GM12878 (cell line): ENCODE measurements at regions not wholly inside any gene's neighbourhood (a gene's known extent, or its start where the extent isn't known, plus 50 kb on each side); places are given as distances from the start of the nearest gene placed in this dataset.

Experiments used
- ATAC-seq: fragments of 200-7000 bp; cut with Tn5 transposase; 3 replicates; pipeline ENCODE4 v1.9.1; 2020; ENCODE audit warnings: mild to moderate bottlenecking, moderate library complexity
- BruUV-seq: library from RNA; stranded (reverse); fragments of 400-500 nt; replicated peaks from 2 replicates; lab custom pipeline; 2021; lab: Mats Ljungman, UMichigan
- CTCF ChIA-PET: fragments of 300-600 bp; sonication (Branson Sonifier 250); formaldehyde crosslinking; extraction: SDS; loops from one replicate; lab custom pipeline; 2021; ENCODE audit warnings: inconsistent platforms; lab: Yijun Ruan, JAX
- POLR2A ChIA-PET: fragments of 350-600 bp; formaldehyde crosslinking; extraction: SDS; loops from one replicate; lab custom pipeline; 2021; ENCODE audit warnings: inconsistent platforms; lab: Charles Lee
- RAD21 ChIA-PET: fragments of 300-600 bp; sonication (Branson Sonifier 250); formaldehyde crosslinking; loops from one replicate; lab custom pipeline; 2023; ENCODE audit warnings: antibody characterized with exemption; ENCODE audit not compliant: unreplicated experiment; lab: Charles Lee
- SMC1A ChIA-PET: fragments of 300-600 bp; sonication (Branson Sonifier 250); formaldehyde crosslinking; loops from one replicate; lab custom pipeline; 2023; ENCODE audit not compliant: unreplicated experiment, uncharacterized antibody; lab: Charles Lee
- DNase-seq: peaks from one replicate; pipeline ENCODE4 v3.0.0-alpha.2; 2011; ENCODE audit warnings: low read depth, low spot score
- FAIRE-seq: peaks from 3 replicates; lab custom pipeline; 2011; peaks lifted over from hg19 to GRCh38; lab: Jason Lieb, UNC
- H2AFZ ChIP-seq: 2 replicates; pipeline ENCODE4 v1.6.0; 2011; ENCODE audit warnings: low read depth, low read length, control low read depth; ENCODE audit not compliant: control insufficient read depth
- H3K27ac ChIP-seq: 2 replicates; pipeline ENCODE4 v1.5.1; 2011; ENCODE audit warnings: control low read depth; ENCODE audit not compliant: control insufficient read depth, insufficient read depth
- H3K27me3 ChIP-seq, 2 experiments: replicated peaks in 1 of 2; 2 replicates each; pipeline versions ENCODE4 v1.6.0 to v1.6.1; 2011; ENCODE audit warnings: low read length in 1 of 2; ENCODE audit not compliant: control insufficient read depth in 2 of 2, insufficient read depth in 2 of 2
- H3K36me3 ChIP-seq, 2 experiments: 2 replicates each; pipeline ENCODE4 v1.5.1; 2011; ENCODE audit warnings: low read length in 1 of 2; ENCODE audit not compliant: control insufficient read depth in 2 of 2, insufficient read depth in 2 of 2
- H3K4me1 ChIP-seq: 2 replicates; pipeline ENCODE4 v1.6.1; 2011; ENCODE audit warnings: mild to moderate bottlenecking, low read length, moderate library complexity, mixed read lengths; ENCODE audit not compliant: control insufficient read depth, insufficient read depth
- H3K4me2 ChIP-seq: 2 replicates; pipeline ENCODE4 v1.6.0; 2011; ENCODE audit warnings: control low read depth; ENCODE audit not compliant: control insufficient read depth, insufficient read depth
- H3K4me3 ChIP-seq: fragments of 200-600 bp; sonication (generic); 2 replicates; pipeline ENCODE4 v1.5.1; 2016
- H3K79me2 ChIP-seq: 2 replicates; pipeline ENCODE4 v1.6.0; 2011; ENCODE audit warnings: low read length; ENCODE audit not compliant: control insufficient read depth, insufficient read depth
- H3K9ac ChIP-seq: 2 replicates; pipeline ENCODE4 v1.8.0; 2011; ENCODE audit warnings: low read length, control low read depth, mixed read lengths; ENCODE audit not compliant: control insufficient read depth, insufficient read depth
- H3K9me3 ChIP-seq: replicated peaks from 3 replicates; pipeline ENCODE4 v1.5.1; 2011; ENCODE audit warnings: mild to moderate bottlenecking, low read length; ENCODE audit not compliant: control insufficient read depth, insufficient read depth
- H4K20me1 ChIP-seq: 2 replicates; pipeline ENCODE4 v1.6.0; 2011; ENCODE audit not compliant: control insufficient read depth, insufficient read depth
- HDGF ChIP-seq: fragments of 450-650 bp; IDR thresholded peaks from 2 replicates; pipeline ENCODE4 v1.6.1; 2016; ENCODE audit warnings: antibody characterized with exemption
- IRF3 ChIP-seq: fragments of 450-650 bp; IDR thresholded peaks from 2 replicates; pipeline ENCODE4 v1.6.1; 2014; ENCODE audit warnings: mild to moderate bottlenecking
- NKRF ChIP-seq: fragments of 450-650 bp; conservative IDR thresholded peaks from 2 replicates; pipeline ENCODE4 v1.6.1; 2017; ENCODE audit warnings: mild to moderate bottlenecking, moderate library complexity
- ZBTB4 ChIP-seq: fragments of 450-650 bp; formaldehyde crosslinking; IDR thresholded peaks from 2 replicates; pipeline ENCODE4 v1.4.0; 2022; ENCODE audit warnings: mild to moderate bottlenecking, moderate library complexity
- ZNF24 ChIP-seq: fragments of 450-650 bp; IDR thresholded peaks from 2 replicates; pipeline ENCODE4 v1.6.1; 2017; ENCODE audit warnings: antibody characterized with exemption, mild to moderate bottlenecking
- WGBS: methylation state at CpG from one replicate; pipeline ENCODE4 v1.1.6; 2016; ENCODE audit warnings: low lambda C conversion rate; ENCODE audit not compliant: insufficient replicate concordance, insufficient coverage; ENCODE audit errors: missing lambda C conversion rate; 5-methylcytosine and 5-hydroxymethylcytosine counted together
- in situ Hi-C: fragments of 300-500 bp; cut with MboI; formaldehyde crosslinking; loops from 9 replicates; pipeline ENCODE4 v1.14.3; 2018; ENCODE audit warnings: mixed read lengths
- intact Hi-C: fragments of 100-400 bp; cut with micrococcal nuclease; formaldehyde crosslinking; loops from one replicate; pipeline ENCODE4 v1.14.2; 2022; ENCODE audit not compliant: unreplicated experiment

GRCh38 chr7:57339198-57339944 is 110.6 kb upstream of the ZNF716 start:
- Histone ChIP-seq H3K4me1 (no peaks in the 10 kb centered on the region), H3K27ac (no peak overlapping the region), H3K36me3 (no peaks in the 10 kb centered on the region), H3K9me3 (no peaks in the 10 kb centered on the region; the same call in 2 of the 3 replicates), H2AFZ (no peak overlapping the region), H4K20me1 (no peaks in the 10 kb centered on the region), H3K4me3 (no peak overlapping the region), H3K79me2 (no peaks in the 10 kb centered on the region), H3K4me2 (no peak overlapping the region), H3K27me3 (no peaks in the 10 kb centered on the region), H3K9ac (no peak overlapping the region)
- no TSS peak for BruUV-seq
- no peak for DNase-seq
- ChIA-PET RAD21 (no interaction called here), SMC1A (no interaction called here), CTCF (no interaction called here), POLR2A (no interaction called here)
- ATAC-seq = no peak
- FAIRE-seq = no peak
- WGBS = 29% methylated on average over 11 of the region's 11 CpGs
- TF ChIP-seq HDGF (no peak), ZNF24 (no peak), ZBTB4 (CRISPR knock-in tag) (no peak), IRF3 (no peak), NKRF (no peak)
- intact Hi-C loops = no loop called here
- in situ Hi-C loops = no loop called here
